ENCODE measurements at regions not wholly inside any gene's neighbourhood (a gene's known extent, or its start where the extent isn't known, plus 50 kb on each side); places are given as distances from the start of the nearest gene placed in this dataset.
"Not testable (repeated sequence)": the region's sequence is repeated elsewhere in the genome, so short reads cannot be mapped to it uniquely, and the experiment has no call there.

- H3K4me3 Mint-ChIP-seq, result no peak overlapping the region
- no peaks in the 10 kb centered on the region for H3K4me1 Mint-ChIP-seq
- H3K36me3 Mint-ChIP-seq, result no peaks in the 10 kb centered on the region
- no peaks in the 10 kb centered on the region for H3K27me3 Mint-ChIP-seq
- H3K9me3 Mint-ChIP-seq, result no peaks in the 10 kb centered on the region
- no peak overlapping the region for H3K27ac Mint-ChIP-seq
These were observed 256.4 kb downstream of the ACKR3 start for GRCh38 chr2:236825989-236826510.

- no peak overlapping the region for H3K27ac Mint-ChIP-seq
- H3K36me3 Mint-ChIP-seq, result no peaks in the 10 kb centered on the region
- no peak overlapping the region for H3K4me3 Mint-ChIP-seq
- H3K9me3 Mint-ChIP-seq, result no peaks in the 10 kb centered on the region
- H3K4me1 Mint-ChIP-seq, result no peaks in the 10 kb centered on the region
- peaks cover under 1% of the 10 kb centered on the region for H3K27me3 Mint-ChIP-seq
These were observed 257.1 kb downstream of the ACKR3 start for GRCh38 chr2:236826606-236827156.

GRCh38 chr2:236827997-236828396 is 257.7 kb upstream of the COPS8 start:
- Mint-ChIP-seq H3K4me1 (no peaks in the 10 kb centered on the region), H3K36me3 (no peaks in the 10 kb centered on the region), H3K9me3 (no peaks in the 10 kb centered on the region), H3K4me3 (no peak overlapping the region), H3K27me3 (peaks cover 4% of the 10 kb centered on the region), H3K27ac (no peak overlapping the region)

- Mint-ChIP-seq H3K4me1 (no peaks in the 10 kb centered on the region), H3K4me3 (no peak overlapping the region), H3K9me3 (no peaks in the 10 kb centered on the region), H3K27me3 (peaks cover 4% of the 10 kb centered on the region), H3K27ac (no peak overlapping the region), H3K36me3 (no peaks in the 10 kb centered on the region)
These were observed 256.9 kb upstream of the COPS8 start for GRCh38 chr2:236828820-236829219.

- H3K27ac Mint-ChIP-seq, result no peak overlapping the region
- no peaks in the 10 kb centered on the region for H3K9me3 Mint-ChIP-seq
- H3K36me3 Mint-ChIP-seq, result no peaks in the 10 kb centered on the region
- peaks cover 4% of the 10 kb centered on the region for H3K27me3 Mint-ChIP-seq
- no peaks in the 10 kb centered on the region for H3K4me1 Mint-ChIP-seq
- H3K4me3 Mint-ChIP-seq, result no peak overlapping the region
These were observed 254.8 kb upstream of the COPS8 start for GRCh38 chr2:236830926-236831325.

GRCh38 chr2:236831698-236832097 is 254.0 kb upstream of the COPS8 start:
- no peak overlapping the region for H3K4me3 Mint-ChIP-seq
- H3K36me3 Mint-ChIP-seq, result no peaks in the 10 kb centered on the region

GRCh38 chr2:236833501-236834073 is 252.1 kb upstream of the COPS8 start:
- no peak overlapping the region for H3K27ac Mint-ChIP-seq
- no peaks in the 10 kb centered on the region for H3K9me3 Mint-ChIP-seq
- H3K27me3 Mint-ChIP-seq, result peaks cover 4% of the 10 kb centered on the region
- H3K4me1 Mint-ChIP-seq, result no peaks in the 10 kb centered on the region
- H3K36me3 Mint-ChIP-seq, result no peaks in the 10 kb centered on the region
- H3K4me3 Mint-ChIP-seq, result no peak overlapping the region

More at GRCh38 chr2:236831698-236832097, 254.0 kb upstream of the COPS8 start:
- Mint-ChIP-seq H3K27me3 (peaks cover 4% of the 10 kb centered on the region), H3K4me1 (no peaks in the 10 kb centered on the region), H3K27ac (no peak overlapping the region), H3K9me3 (no peaks in the 10 kb centered on the region)

- Mint-ChIP-seq H3K4me1 (no peaks in the 10 kb centered on the region), H3K27ac (no peak overlapping the region), H3K9me3 (no peaks in the 10 kb centered on the region), H3K27me3 (peaks cover 4% of the 10 kb centered on the region), H3K4me3 (no peak overlapping the region), H3K36me3 (no peaks in the 10 kb centered on the region)
These were observed 251.4 kb upstream of the COPS8 start for GRCh38 chr2:236834284-236834683.

- H3K27ac Mint-ChIP-seq, result no peak overlapping the region
- no peaks in the 10 kb centered on the region for H3K9me3 Mint-ChIP-seq
- no peak overlapping the region for H3K4me3 Mint-ChIP-seq
- H3K36me3 Mint-ChIP-seq, result no peaks in the 10 kb centered on the region
- H3K4me1 Mint-ChIP-seq, result no peaks in the 10 kb centered on the region
- peaks cover 4% of the 10 kb centered on the region for H3K27me3 Mint-ChIP-seq
These were observed 250.2 kb upstream of the COPS8 start for GRCh38 chr2:236835307-236836024.

GRCh38 chr2:236836028-236836427 is 249.7 kb upstream of the COPS8 start:
- H3K4me3 Mint-ChIP-seq, H3K9me3 Mint-ChIP-seq, H3K27ac Mint-ChIP-seq, H3K36me3 Mint-ChIP-seq, H3K27me3 Mint-ChIP-seq, H3K4me1 Mint-ChIP-seq: not testable (repeated sequence)

GRCh38 chr2:236840215-236840614 is 245.5 kb upstream of the COPS8 start:
- H3K4me3 Mint-ChIP-seq, result no peak overlapping the region
- no peaks in the 10 kb centered on the region for H3K9me3 Mint-ChIP-seq
- no peaks in the 10 kb centered on the region for H3K36me3 Mint-ChIP-seq
- H3K27me3 Mint-ChIP-seq, result no peaks in the 10 kb centered on the region
- no peak overlapping the region for H3K27ac Mint-ChIP-seq
- H3K4me1 Mint-ChIP-seq, result no peaks in the 10 kb centered on the region

- H3K4me1 Mint-ChIP-seq, result no peaks in the 10 kb centered on the region
- H3K9me3 Mint-ChIP-seq, result no peaks in the 10 kb centered on the region
- H3K27ac Mint-ChIP-seq, result no peak overlapping the region
- H3K27me3 Mint-ChIP-seq, result no peaks in the 10 kb centered on the region
- H3K36me3 Mint-ChIP-seq, result no peaks in the 10 kb centered on the region
- H3K4me3 Mint-ChIP-seq, result no peak overlapping the region
These were observed 244.8 kb upstream of the COPS8 start for GRCh38 chr2:236840857-236841256.

- no peak overlapping the region for H3K4me3 Mint-ChIP-seq
- no peaks in the 10 kb centered on the region for H3K27me3 Mint-ChIP-seq
- no peak overlapping the region for H3K27ac Mint-ChIP-seq
- H3K4me1 Mint-ChIP-seq, result no peaks in the 10 kb centered on the region
- H3K36me3 Mint-ChIP-seq, result no peaks in the 10 kb centered on the region
- no peaks in the 10 kb centered on the region for H3K9me3 Mint-ChIP-seq
These were observed 244.3 kb upstream of the COPS8 start for GRCh38 chr2:236841389-236841788.

GRCh38 chr2:236843161-236843968 is 242.3 kb upstream of the COPS8 start:
- Mint-ChIP-seq H3K4me3 (no peak overlapping the region), H3K27me3 (no peaks in the 10 kb centered on the region), H3K9me3 (no peaks in the 10 kb centered on the region)

GRCh38 chr2:236844711-236845110 is 241.0 kb upstream of the COPS8 start:
- Mint-ChIP-seq H3K36me3 (no peaks in the 10 kb centered on the region), H3K9me3 (no peaks in the 10 kb centered on the region), H3K4me3 (no peak overlapping the region), H3K27ac (no peak overlapping the region), H3K27me3 (no peaks in the 10 kb centered on the region), H3K4me1 (no peaks in the 10 kb centered on the region)

More at GRCh38 chr2:236843161-236843968, 242.3 kb upstream of the COPS8 start:
- H3K4me1 Mint-ChIP-seq, result no peaks in the 10 kb centered on the region
- H3K27ac Mint-ChIP-seq, result peak overlapping the region; percentile 17
- H3K36me3 Mint-ChIP-seq, result no peaks in the 10 kb centered on the region

GRCh38 chr2:236847023-236847422 is 238.7 kb upstream of the COPS8 start:
- Mint-ChIP-seq H3K4me1 (no peaks in the 10 kb centered on the region), H3K4me3 (no peak overlapping the region), H3K27ac (no peak overlapping the region), H3K36me3 (no peaks in the 10 kb centered on the region), H3K9me3 (no peaks in the 10 kb centered on the region), H3K27me3 (no peaks in the 10 kb centered on the region)
